GM18951 (cell line): ENCODE measurements at regions not wholly inside any gene's neighbourhood (a gene's known extent, or its start where the extent isn't known, plus 50 kb on each side); places are given as distances from the start of the nearest gene placed in this dataset.

Experiments
- POLR2A ChIP-seq: IDR thresholded peaks from 4 replicates; pipeline ENCODE4 v1.6.1; 2011; ENCODE audit warnings: mild to moderate bottlenecking; ENCODE audit not compliant: insufficient read length, insufficient read depth; ENCODE audit errors: extremely low read depth
- in situ Hi-C: fragments of 300-500 bp; cut with MboI; formaldehyde crosslinking; loops from one replicate; pipeline ENCODE4 v1.12.0; 2022; ENCODE audit warnings: low sequenced_read_pairs, mixed read lengths, inconsistent platforms; ENCODE audit not compliant: unreplicated experiment

- in situ Hi-C loops = no loop called here
Measured at GRCh38 chr20:22770241-22770800, 185.9 kb upstream of the FOXA2 start.

GRCh38 chr20:22771706-22772105, 187.3 kb upstream of the FOXA2 start:
- in situ Hi-C loops = no loop called here
- TF ChIP-seq POLR2A = no peak

More at GRCh38 chr20:22770241-22770800, 185.9 kb upstream of the FOXA2 start:
- TF ChIP-seq POLR2A = no peak

GRCh38 chr20:22773344-22773743, 189.0 kb upstream of the FOXA2 start:
- in situ Hi-C loops = no loop called here
- no peak for TF ChIP-seq POLR2A

GRCh38 chr20:22775256-22775655, 190.9 kb upstream of the FOXA2 start:
- in situ Hi-C loops = no loop called here
- TF ChIP-seq POLR2A = no peak

- in situ Hi-C loops = no loop called here
Measured at GRCh38 chr20:22775671-22776139, 191.3 kb upstream of the FOXA2 start.

GRCh38 chr20:22776369-22776768, 192.0 kb upstream of the FOXA2 start:
- no peak for TF ChIP-seq POLR2A
- in situ Hi-C loops = no loop called here

More at GRCh38 chr20:22775671-22776139, 191.3 kb upstream of the FOXA2 start:
- TF ChIP-seq POLR2A = no peak

GRCh38 chr20:22779878-22780277, 195.5 kb upstream of the FOXA2 start:
- in situ Hi-C loops = no loop called here
- TF ChIP-seq POLR2A = no peak

- TF ChIP-seq POLR2A = no peak
- in situ Hi-C loops = no loop called here
Measured at GRCh38 chr20:22781869-22782268, 197.5 kb upstream of the FOXA2 start.

- no peak for TF ChIP-seq POLR2A
- in situ Hi-C loops = no loop called here
Measured at GRCh38 chr20:22789676-22790075, 205.3 kb upstream of the FOXA2 start.

GRCh38 chr20:22791396-22791795, 207.0 kb upstream of the FOXA2 start:
- no peak for TF ChIP-seq POLR2A
- in situ Hi-C loops = no loop called here

GRCh38 chr20:22791877-22792525, 207.6 kb upstream of the FOXA2 start:
- in situ Hi-C loops = no loop called here

GRCh38 chr20:22794200-22794599, 209.8 kb upstream of the FOXA2 start:
- TF ChIP-seq POLR2A = no peak
- in situ Hi-C loops = no loop called here

More at GRCh38 chr20:22791877-22792525, 207.6 kb upstream of the FOXA2 start:
- TF ChIP-seq POLR2A = no peak

GRCh38 chr20:22795433-22795832, 211.1 kb upstream of the FOXA2 start:
- in situ Hi-C loops = no loop called here
- TF ChIP-seq POLR2A = no peak

GRCh38 chr20:22795871-22796270, 211.5 kb upstream of the FOXA2 start:
- in situ Hi-C loops = no loop called here
- TF ChIP-seq POLR2A = no peak
